ENCODE measurements at regions not wholly inside any gene's neighbourhood (a gene's known extent, or its start where the extent isn't known, plus 50 kb on each side); places are given as distances from the start of the nearest gene placed in this dataset.

- no peaks in the 10 kb centered on the region for H4K20me1 ChIP-seq (ENCODE audit: insufficient read depth, low read length)
- no peaks in the 10 kb centered on the region for H3K9me3 ChIP-seq (ENCODE audit: low read depth, low read length)
- H3K4me1 ChIP-seq (ENCODE audit: insufficient read depth, low read length): no peaks in the 10 kb centered on the region
- H3K36me3 ChIP-seq (ENCODE audit: insufficient read depth, low read length): no peaks in the 10 kb centered on the region
- no peak overlapping the region for H3K4me2 ChIP-seq (ENCODE audit: insufficient read depth, low read length)
- H3K27me3 ChIP-seq (ENCODE audit: insufficient read depth, low read length): no peaks in the 10 kb centered on the region
- DNase-seq (ENCODE audit: insufficient read length, low spot score, missing footprints): no peak
- no peak for TF ChIP-seq CTCF (IDR thresholded peaks at IDR 0.05; ENCODE audit: extremely low read depth, low read depth, low read length)
- no peaks in the 10 kb centered on the region for H3K79me2 ChIP-seq (ENCODE audit: insufficient read depth, low read length)
- H3K27ac ChIP-seq (ENCODE audit: low read depth, low read length): no peak overlapping the region
- H3K4me3 ChIP-seq (ENCODE audit: insufficient read depth, low read length): no peak overlapping the region
- H2AFZ ChIP-seq (ENCODE audit: low read length): no peak overlapping the region
Observed at GRCh38 chr2:236702657-236703372, 133.2 kb downstream of the ACKR3 start.

GRCh38 chr2:236703373-236703709, 133.7 kb downstream of the ACKR3 start:
- no peaks in the 10 kb centered on the region for H3K79me2 ChIP-seq (ENCODE audit: insufficient read depth, low read length)
- H3K27me3 ChIP-seq (ENCODE audit: insufficient read depth, low read length): no peaks in the 10 kb centered on the region
- no peaks in the 10 kb centered on the region for H3K36me3 ChIP-seq (ENCODE audit: insufficient read depth, low read length)
- TF ChIP-seq CTCF (IDR thresholded peaks at IDR 0.05; ENCODE audit: extremely low read depth, low read depth, low read length): no peak
- no peaks in the 10 kb centered on the region for H4K20me1 ChIP-seq (ENCODE audit: insufficient read depth, low read length)
- DNase-seq (ENCODE audit: insufficient read length, low spot score, missing footprints): no peak
- H3K27ac ChIP-seq (ENCODE audit: low read depth, low read length): no peak overlapping the region
- H3K4me2 ChIP-seq (ENCODE audit: insufficient read depth, low read length): no peak overlapping the region
- no peaks in the 10 kb centered on the region for H3K4me1 ChIP-seq (ENCODE audit: insufficient read depth, low read length)
- H2AFZ ChIP-seq (ENCODE audit: low read length): no peak overlapping the region
- no peak overlapping the region for H3K4me3 ChIP-seq (ENCODE audit: insufficient read depth, low read length)
- no peaks in the 10 kb centered on the region for H3K9me3 ChIP-seq (ENCODE audit: low read depth, low read length)

GRCh38 chr2:236703906-236704305, 134.3 kb downstream of the ACKR3 start:
- no peaks in the 10 kb centered on the region for H3K79me2 ChIP-seq (ENCODE audit: insufficient read depth, low read length)
- no peak overlapping the region for H3K4me3 ChIP-seq (ENCODE audit: insufficient read depth, low read length)
- H2AFZ ChIP-seq (ENCODE audit: low read length): no peak overlapping the region
- H3K27ac ChIP-seq (ENCODE audit: low read depth, low read length): no peak overlapping the region
- no peaks in the 10 kb centered on the region for H3K36me3 ChIP-seq (ENCODE audit: insufficient read depth, low read length)
- no peaks in the 10 kb centered on the region for H4K20me1 ChIP-seq (ENCODE audit: insufficient read depth, low read length)
- H3K4me1 ChIP-seq (ENCODE audit: insufficient read depth, low read length): no peaks in the 10 kb centered on the region
- H3K4me2 ChIP-seq (ENCODE audit: insufficient read depth, low read length): no peak overlapping the region
- H3K27me3 ChIP-seq (ENCODE audit: insufficient read depth, low read length): no peaks in the 10 kb centered on the region
- no peaks in the 10 kb centered on the region for H3K9me3 ChIP-seq (ENCODE audit: low read depth, low read length)
- DNase-seq (ENCODE audit: insufficient read length, low spot score, missing footprints): no peak
- no peak for TF ChIP-seq CTCF (IDR thresholded peaks at IDR 0.05; ENCODE audit: extremely low read depth, low read depth, low read length)

- no peaks in the 10 kb centered on the region for H3K27me3 ChIP-seq (ENCODE audit: insufficient read depth, low read length)
- H3K36me3 ChIP-seq (ENCODE audit: insufficient read depth, low read length): no peaks in the 10 kb centered on the region
- no peak overlapping the region for H3K4me2 ChIP-seq (ENCODE audit: insufficient read depth, low read length)
- H3K79me2 ChIP-seq (ENCODE audit: insufficient read depth, low read length): no peaks in the 10 kb centered on the region
- H3K4me3 ChIP-seq (ENCODE audit: insufficient read depth, low read length): no peak overlapping the region
- H2AFZ ChIP-seq (ENCODE audit: low read length): no peak overlapping the region
- H3K27ac ChIP-seq (ENCODE audit: low read depth, low read length): no peak overlapping the region
- H4K20me1 ChIP-seq (ENCODE audit: insufficient read depth, low read length): no peaks in the 10 kb centered on the region
- no peaks in the 10 kb centered on the region for H3K9me3 ChIP-seq (ENCODE audit: low read depth, low read length)
- no peak for DNase-seq (ENCODE audit: insufficient read length, low spot score, missing footprints)
- H3K4me1 ChIP-seq (ENCODE audit: insufficient read depth, low read length): no peaks in the 10 kb centered on the region
- no peak for TF ChIP-seq CTCF (IDR thresholded peaks at IDR 0.05; ENCODE audit: extremely low read depth, low read depth, low read length)
Observed at GRCh38 chr2:236704887-236705286, 135.3 kb downstream of the ACKR3 start.
